ENCODE measurements at regions not wholly inside any gene's neighbourhood (a gene's known extent, or its start where the extent isn't known, plus 50 kb on each side); places are given as distances from the start of the nearest gene placed in this dataset.
"Not testable (repeated sequence)": the region's sequence is repeated elsewhere in the genome, so short reads cannot be mapped to it uniquely, and the experiment has no call there.

- no peak for DNase-seq (ENCODE audit: low read depth)
Observed at GRCh38 chr15:62644889-62645742, 397.4 kb upstream of the TPM1 start.

- DNase-seq (ENCODE audit: low read depth): no peak
Observed at GRCh38 chr15:62647202-62647842, 395.2 kb upstream of the TPM1 start.

GRCh38 chr15:62647843-62648505, 394.6 kb upstream of the TPM1 start:
- no peak for DNase-seq (ENCODE audit: low read depth)

GRCh38 chr15:62648954-62649353, 393.6 kb upstream of the TPM1 start:
- DNase-seq (ENCODE audit: low read depth): no peak

GRCh38 chr15:62649793-62650420, 392.6 kb upstream of the TPM1 start:
- no peak for DNase-seq (ENCODE audit: low read depth)

- DNase-seq (ENCODE audit: low read depth): no peak
Observed at GRCh38 chr15:62653122-62653521, 389.4 kb upstream of the TPM1 start.

GRCh38 chr15:62656071-62656470, 386.5 kb upstream of the TPM1 start:
- no peak for DNase-seq (ENCODE audit: low read depth)

- not testable (repeated sequence) for DNase-seq (ENCODE audit: low read depth)
Observed at GRCh38 chr15:62657501-62657900, 385.0 kb upstream of the TPM1 start.

GRCh38 chr15:62658498-62658897, 384.0 kb upstream of the TPM1 start:
- no peak for DNase-seq (ENCODE audit: low read depth)

- DNase-seq (ENCODE audit: low read depth): no peak
Observed at GRCh38 chr15:62663547-62663946, 379.0 kb upstream of the TPM1 start.

- no peak for DNase-seq (ENCODE audit: low read depth)
Observed at GRCh38 chr15:62665449-62665848, 377.1 kb upstream of the TPM1 start.

GRCh38 chr15:62666046-62666445, 376.5 kb upstream of the TPM1 start:
- DNase-seq (ENCODE audit: low read depth): no peak

GRCh38 chr15:62672268-62672667, 370.3 kb upstream of the TPM1 start:
- DNase-seq (ENCODE audit: low read depth): no peak

GRCh38 chr15:62676891-62677290, 365.7 kb upstream of the TPM1 start:
- no peak for DNase-seq (ENCODE audit: low read depth)

- no peak for DNase-seq (ENCODE audit: low read depth)
Observed at GRCh38 chr15:62681939-62682896, 360.3 kb upstream of the TPM1 start.

GRCh38 chr15:62683192-62683591, 359.4 kb upstream of the TPM1 start:
- DNase-seq (ENCODE audit: low read depth): not testable (repeated sequence)

GRCh38 chr15:62684123-62684808, 358.3 kb upstream of the TPM1 start:
- no peak for DNase-seq (ENCODE audit: low read depth)

GRCh38 chr15:62691008-62691407, 351.5 kb upstream of the TPM1 start:
- DNase-seq (ENCODE audit: low read depth): no peak

GRCh38 chr15:62697636-62698035, 344.9 kb upstream of the TPM1 start:
- no peak for DNase-seq (ENCODE audit: low read depth)

- no peak for DNase-seq (ENCODE audit: low read depth)
Observed at GRCh38 chr15:62698646-62699045, 343.9 kb upstream of the TPM1 start.

- DNase-seq (ENCODE audit: low read depth): no peak
Observed at GRCh38 chr15:62706317-62706716, 336.2 kb upstream of the TPM1 start.
